Mesenchymal stem cell (in vitro differentiated cells and primary cell): ENCODE measurements at regions not wholly inside any gene's neighbourhood (a gene's known extent, or its start where the extent isn't known, plus 50 kb on each side); places are given as distances from the start of the nearest gene placed in this dataset.

Source experiments
- DNase-seq: peaks from one replicate; pipeline ENCODE4 v3.0.0-alpha.2; 2013
- H2AFZ ChIP-seq: one replicate; pipeline ENCODE4 v1.6.1; 2013; ENCODE audit warnings: low read depth, mild to moderate bottlenecking, control low read depth, inconsistent platforms, low read length, moderate library complexity
- H2AK5ac ChIP-seq: 2 replicates; pipeline ENCODE4 v1.6.1; 2013; ENCODE audit warnings: low read length, moderate library complexity, mild to moderate bottlenecking, inconsistent platforms; ENCODE audit not compliant: severe bottlenecking
- H2BK120ac ChIP-seq: one replicate; pipeline ENCODE4 v1.6.1; 2013; ENCODE audit warnings: low read depth, mild to moderate bottlenecking, inconsistent platforms, low read length, moderate library complexity
- H2BK12ac ChIP-seq, 2 experiments: one replicate each; pipeline ENCODE4 v1.6.1; 2013; ENCODE audit warnings: inconsistent platforms in 2 of 2, low read length in 2 of 2, mild to moderate bottlenecking in 2 of 2, moderate library complexity in 2 of 2, control low read depth in 1 of 2
- H2BK15ac ChIP-seq: one replicate; pipeline ENCODE4 v1.6.1; 2013; ENCODE audit warnings: mild to moderate bottlenecking, low read depth, inconsistent platforms; ENCODE audit not compliant: poor library complexity, severe bottlenecking
- H2BK5ac ChIP-seq: 2 replicates; pipeline ENCODE4 v1.6.1; 2013; ENCODE audit warnings: low read depth, mild to moderate bottlenecking, low read length, control low read depth, inconsistent platforms; ENCODE audit not compliant: poor library complexity, severe bottlenecking
- H3K14ac ChIP-seq, 2 experiments: one replicate each; pipeline ENCODE4 v1.6.1; 2013; ENCODE audit warnings: inconsistent platforms in 2 of 2, low read length in 2 of 2, control low read depth in 1 of 2, mild to moderate bottlenecking in 1 of 2, moderate library complexity in 1 of 2
- H3K18ac ChIP-seq, 2 experiments: one replicate each; pipeline ENCODE4 v1.6.1; 2013; ENCODE audit warnings: inconsistent platforms in 2 of 2, low read length in 2 of 2, control low read depth in 1 of 2, low read depth in 1 of 2, mild to moderate bottlenecking in 1 of 2
- H3K23ac ChIP-seq, 2 experiments: one replicate each; pipeline ENCODE4 v1.6.1; 2013; ENCODE audit warnings: inconsistent platforms in 2 of 2, low read length in 2 of 2, mild to moderate bottlenecking in 2 of 2, moderate library complexity in 2 of 2, control low read depth in 1 of 2
- H3K27ac ChIP-seq: 2 replicates; pipeline ENCODE4 v1.5.1; 2013; ENCODE audit warnings: mild to moderate bottlenecking, moderate library complexity, low read length, control low read depth, inconsistent platforms; ENCODE audit not compliant: poor library complexity, severe bottlenecking
- H3K27me3 ChIP-seq, 2 experiments: 2 replicates each; pipeline versions ENCODE4 v1.6.1 to v1.7.0; 2013; ENCODE audit warnings: low read length in 2 of 2, mild to moderate bottlenecking in 2 of 2, moderate library complexity in 2 of 2, control low read depth in 1 of 2, inconsistent platforms in 1 of 2; ENCODE audit not compliant: control insufficient read depth in 1 of 2, insufficient read depth in 1 of 2
- H3K36me3 ChIP-seq, 2 experiments: 2 replicates each; pipeline versions ENCODE4 v1.6.1 to v1.7.0; 2013; ENCODE audit warnings: low read length in 2 of 2, control low read depth in 1 of 2, inconsistent platforms in 1 of 2, low read depth in 1 of 2, mild to moderate bottlenecking in 1 of 2; ENCODE audit not compliant: insufficient read depth in 2 of 2, control insufficient read depth in 1 of 2
- H3K4ac ChIP-seq, 2 experiments: one replicate each; pipeline ENCODE4 v1.6.1; 2013; ENCODE audit warnings: inconsistent platforms in 2 of 2, low read length in 2 of 2, mild to moderate bottlenecking in 2 of 2, moderate library complexity in 2 of 2, control low read depth in 1 of 2, low read depth in 1 of 2
- H3K4me1 ChIP-seq: 2 replicates; pipeline ENCODE4 v1.6.1; 2013; ENCODE audit warnings: low read depth, low read length, control low read depth; ENCODE audit not compliant: control insufficient read depth, insufficient read depth
- H3K4me2 ChIP-seq: 2 replicates; pipeline ENCODE4 v1.6.1; 2013; ENCODE audit warnings: low read length, mild to moderate bottlenecking, inconsistent platforms; ENCODE audit not compliant: poor library complexity, severe bottlenecking
- H3K4me3 ChIP-seq, 2 experiments: 2 replicates each; pipeline versions ENCODE4 v1.5.1 to v1.7.0; 2013; ENCODE audit warnings: low read length in 2 of 2, mild to moderate bottlenecking in 2 of 2, control low read depth in 1 of 2, low read depth in 1 of 2; ENCODE audit not compliant: insufficient read depth in 1 of 2
- H3K79me1 ChIP-seq: replicated peaks from 2 replicates; pipeline ENCODE4 v1.6.1; 2013; ENCODE audit warnings: mild to moderate bottlenecking, control low read depth, low read length, inconsistent platforms; ENCODE audit not compliant: poor library complexity, severe bottlenecking
- H3K9ac ChIP-seq: 2 replicates; pipeline ENCODE4 v1.7.0; 2013; ENCODE audit warnings: mild to moderate bottlenecking, low read length, moderate library complexity
- H3K9me3 ChIP-seq: 2 replicates; pipeline ENCODE4 v1.7.0; 2013; ENCODE audit warnings: mild to moderate bottlenecking, low read length; ENCODE audit not compliant: control insufficient read depth
- H4K8ac ChIP-seq: one replicate; pipeline ENCODE4 v1.6.1; 2013; ENCODE audit warnings: inconsistent platforms, mild to moderate bottlenecking, low read length, moderate library complexity
- H4K91ac ChIP-seq: one replicate; pipeline ENCODE4 v1.6.1; 2013; ENCODE audit warnings: mild to moderate bottlenecking, low read length, inconsistent platforms
- WGBS: methylation state at CpG from one replicate; pipeline ENCODE4 v1.1.7; 2013; ENCODE audit warnings: mixed read lengths; 5-methylcytosine and 5-hydroxymethylcytosine counted together

- no peak overlapping the region for H2AK5ac ChIP-seq
- H3K4me1 ChIP-seq: peaks cover 8% of the 10 kb centered on the region
- DNase-seq: no peak
Observed at GRCh38 chr3:107969994-107970819, 120.6 kb downstream of the CD47 start.

GRCh38 chr3:107969525-107969924 is 121.3 kb downstream of the CD47 start:
- Histone ChIP-seq H3K9ac (no peak overlapping the region), H3K4me2 (no peak overlapping the region), H3K4ac (no peak overlapping the region), H3K23ac (no peak overlapping the region), H2BK120ac (no peak overlapping the region), H3K79me1 (no peaks in the 10 kb centered on the region), H2BK5ac (no peak overlapping the region), H3K36me3 (no peaks in the 10 kb centered on the region), H3K4me3 (no peak overlapping the region), H3K27me3 (no peaks in the 10 kb centered on the region), H3K18ac (no peak overlapping the region), H3K14ac (no peak overlapping the region), H3K4me1 (peaks cover 8% of the 10 kb centered on the region), H2AFZ (no peak overlapping the region), H2BK15ac (no peak overlapping the region), H3K27ac (peak overlapping the region; percentile 19), H3K9me3 (no peaks in the 10 kb centered on the region), H4K91ac (no peak overlapping the region), H2AK5ac (peak overlapping the region; percentile 79), H2BK12ac (no peak overlapping the region), H4K8ac (no peak overlapping the region)
- DNase-seq: no peak
- WGBS: 95% methylated on average over 4 of the region's 4 CpGs

More at GRCh38 chr3:107969994-107970819, 120.6 kb downstream of the CD47 start:
- no peak overlapping the region for H3K4me3 ChIP-seq
- H2BK5ac ChIP-seq: no peak overlapping the region
- no peak overlapping the region for H3K4me2 ChIP-seq
- no peaks in the 10 kb centered on the region for H3K9me3 ChIP-seq
- H3K4ac ChIP-seq: no peak overlapping the region
- H2BK15ac ChIP-seq: no peak overlapping the region
- H4K91ac ChIP-seq: no peak overlapping the region
- no peak overlapping the region for H3K14ac ChIP-seq
- H2BK120ac ChIP-seq: no peak overlapping the region
- no peak overlapping the region for H2BK12ac ChIP-seq
- no peak overlapping the region for H3K18ac ChIP-seq
- peak overlapping the region; percentile 44 for H3K27ac ChIP-seq
- no peaks in the 10 kb centered on the region for H3K27me3 ChIP-seq
- no peaks in the 10 kb centered on the region for H3K36me3 ChIP-seq
- H2AFZ ChIP-seq: no peak overlapping the region
- no peak overlapping the region for H3K23ac ChIP-seq
- H3K79me1 ChIP-seq: no peaks in the 10 kb centered on the region
- H4K8ac ChIP-seq: no peak overlapping the region
- H3K9ac ChIP-seq: no peak overlapping the region
- WGBS: 77% methylated on average over 9 of the region's 9 CpGs

GRCh38 chr3:107966276-107966675 is 124.6 kb downstream of the CD47 start:
- Histone ChIP-seq H3K14ac (no peak overlapping the region), H2BK12ac (no peak overlapping the region), H2BK5ac (no peak overlapping the region), H3K36me3 (no peaks in the 10 kb centered on the region), H3K4me1 (peaks cover 6% of the 10 kb centered on the region), H3K4me2 (no peak overlapping the region), H3K79me1 (no peaks in the 10 kb centered on the region), H4K8ac (no peak overlapping the region), H2BK15ac (no peak overlapping the region), H3K23ac (no peak overlapping the region), H2AK5ac (no peak overlapping the region), H3K4me3 (no peak overlapping the region), H3K18ac (no peak overlapping the region), H2BK120ac (no peak overlapping the region), H3K27ac (no peak overlapping the region), H3K27me3 (no peaks in the 10 kb centered on the region), H3K9ac (no peak overlapping the region), H2AFZ (no peak overlapping the region), H3K4ac (no peak overlapping the region), H3K9me3 (no peaks in the 10 kb centered on the region), H4K91ac (no peak overlapping the region)
- 95% methylated on average over 4 of the region's 5 CpGs for WGBS
- no peak for DNase-seq

GRCh38 chr3:107965136-107965655 is 125.6 kb downstream of the CD47 start:
- H3K4me2 ChIP-seq: no peak overlapping the region
- no peaks in the 10 kb centered on the region for H3K79me1 ChIP-seq
- no peak overlapping the region for H2BK12ac ChIP-seq
- H3K4me1 ChIP-seq: peaks cover 3% of the 10 kb centered on the region
- no peak overlapping the region for H3K4ac ChIP-seq
- H3K9ac ChIP-seq: no peak overlapping the region
- H4K91ac ChIP-seq: no peak overlapping the region
- no peak overlapping the region for H3K27ac ChIP-seq
- no peak overlapping the region for H2BK5ac ChIP-seq
- H3K36me3 ChIP-seq: no peaks in the 10 kb centered on the region
- 87% methylated on average over 4 of the region's 5 CpGs for WGBS
- no peak overlapping the region for H3K14ac ChIP-seq
- no peak overlapping the region for H2AFZ ChIP-seq
- no peaks in the 10 kb centered on the region for H3K9me3 ChIP-seq
- no peak overlapping the region for H2BK120ac ChIP-seq
- H4K8ac ChIP-seq: no peak overlapping the region
- H3K4me3 ChIP-seq: no peak overlapping the region
- DNase-seq: no peak
- H2BK15ac ChIP-seq: no peak overlapping the region
- no peaks in the 10 kb centered on the region for H3K27me3 ChIP-seq
- no peak overlapping the region for H3K23ac ChIP-seq
- H3K18ac ChIP-seq: no peak overlapping the region
- H2AK5ac ChIP-seq: no peak overlapping the region
